K562 (cell line): ENCODE measurements at regions not wholly inside any gene's neighbourhood (a gene's known extent, or its start where the extent isn't known, plus 50 kb on each side); places are given as distances from the start of the nearest gene placed in this dataset.

ENCODE experiments used
- ATAC-seq: fragments of 200-7000 bp; cut with Tn5 transposase; 3 replicates; pipeline ENCODE4 v1.9.1; 2020; ENCODE audit warnings: moderate library complexity
- BruUV-seq: library from RNA; stranded (reverse); fragments of 400-500 nt; replicated peaks from 2 replicates; lab custom pipeline; 2021; lab: Mats Ljungman, UMichigan
- CTCF ChIA-PET: fragments of 300-600 bp; formaldehyde crosslinking; extraction: SDS; loops from one replicate; lab custom pipeline; 2021; ENCODE audit warnings: low intra/inter-chr PET ratio; lab: Yijun Ruan, JAX
- POLR2A ChIA-PET: fragments of 300-600, 350-650 bp; sonication (Branson Sonifier 250); formaldehyde crosslinking; extraction: SDS; loops from one replicate; lab custom pipeline; 2021; ENCODE audit warnings: antibody characterized with exemption, inconsistent platforms; lab: Yijun Ruan, JAX
- DNase-seq, 4 experiments: peaks; one replicate each; pipeline versions ENCODE4 v3.0.0 to v3.0.0-alpha.2; 2011 to 2018; ENCODE audit warnings: low spot score in 3 of 4, mixed read lengths in 3 of 4; ENCODE audit errors: extremely low read depth in 1 of 4
- FAIRE-seq: peaks from 2 replicates; lab custom pipeline; 2011; peaks lifted over from hg19 to GRCh38; lab: Jason Lieb, UNC
- H2AFZ ChIP-seq: 2 replicates; pipeline ENCODE4 v1.6.0; 2011; ENCODE audit warnings: low read depth, low read length, control low read depth, inconsistent platforms
- H3K27ac ChIP-seq: fragments of 200-600 bp; 3 replicates; pipeline ENCODE4 v1.8.0; 2011; ENCODE audit warnings: low read depth, mild to moderate bottlenecking, control low read depth, inconsistent platforms, low read length, moderate library complexity, mixed read lengths; ENCODE audit errors: extremely low read depth
- H3K27me3 ChIP-seq, 2 experiments: fragments of 300-600 bp in 1 of 2; 2 replicates in 1 of 2; 3 replicates in 1 of 2; pipeline versions ENCODE4 v1.6.0 to v1.8.0; 2011; ENCODE audit warnings: inconsistent platforms in 2 of 2, low read length in 2 of 2, mild to moderate bottlenecking in 1 of 2, mixed read lengths in 1 of 2, moderate library complexity in 1 of 2; ENCODE audit not compliant: control insufficient read depth in 2 of 2, insufficient read depth in 2 of 2
- H3K36me3 ChIP-seq: fragments of 300-600 bp; 3 replicates; pipeline ENCODE4 v1.8.0; 2011; ENCODE audit warnings: mild to moderate bottlenecking, low read length, inconsistent platforms; ENCODE audit not compliant: control insufficient read depth, insufficient read depth
- H3K4me1 ChIP-seq, 2 experiments: fragments of 200-600 bp in 1 of 2; replicated peaks in 1 of 2; 2 replicates in 1 of 2; 3 replicates in 1 of 2; pipeline versions ENCODE4 v1.5.1 to v1.8.0; 2011; ENCODE audit warnings: inconsistent platforms in 2 of 2, low read length in 2 of 2, mild to moderate bottlenecking in 1 of 2, mixed read lengths in 1 of 2, moderate library complexity in 1 of 2; ENCODE audit not compliant: control insufficient read depth in 2 of 2, insufficient read depth in 2 of 2
- H3K4me2 ChIP-seq: 2 replicates; pipeline ENCODE4 v1.6.1; 2011; ENCODE audit warnings: low read length, control low read depth, inconsistent platforms, mixed read lengths; ENCODE audit not compliant: insufficient read depth
- H3K4me3 ChIP-seq: fragments of 200-600 bp; sonication (generic), shearing (Covaris generic); 2 replicates; pipeline ENCODE4 v1.5.1; 2016; ENCODE audit warnings: control low read depth, inconsistent platforms
- H3K79me2 ChIP-seq: fragments of 200-600 bp; 3 replicates; pipeline ENCODE4 v1.8.0; 2011; ENCODE audit warnings: low read length, inconsistent platforms; ENCODE audit not compliant: control insufficient read depth, insufficient read depth
- H3K9ac ChIP-seq, 2 experiments: 2 replicates each; pipeline versions ENCODE4 v1.6.0 to v1.6.1; 2011; ENCODE audit warnings: low read depth in 2 of 2, low read length in 2 of 2, control low read depth in 1 of 2, inconsistent platforms in 1 of 2, mild to moderate bottlenecking in 1 of 2, mixed read lengths in 1 of 2; ENCODE audit not compliant: insufficient read depth in 1 of 2
- H3K9me1 ChIP-seq: one replicate; pipeline ENCODE4 v1.6.0; 2011; ENCODE audit warnings: inconsistent platforms, mild to moderate bottlenecking, low read length, moderate library complexity; ENCODE audit not compliant: control insufficient read depth, insufficient read depth
- H3K9me3 ChIP-seq: replicated peaks from 2 replicates; pipeline ENCODE4 v1.5.1; 2011; ENCODE audit warnings: low read depth, low read length, inconsistent platforms; ENCODE audit not compliant: control insufficient read depth, insufficient read depth
- H4K20me1 ChIP-seq: replicated peaks from 2 replicates; pipeline ENCODE4 v1.6.1; 2011; ENCODE audit warnings: low read length, inconsistent platforms, mixed read lengths; ENCODE audit not compliant: control insufficient read depth, insufficient read depth
- BRD4 ChIP-seq: fragments of 200-600 bp; sonication (generic); IDR thresholded peaks from 2 replicates; pipeline ENCODE4 v1.6.1; 2017; ENCODE audit warnings: inconsistent platforms
- ZNF12 ChIP-seq: sonication (generic); formaldehyde crosslinking; IDR thresholded peaks from 2 replicates; pipeline ENCODE4 v1.4.0; 2020; ENCODE audit warnings: mild to moderate bottlenecking, missing genetic modification reagents
- ZNF23 ChIP-seq: fragments of 250-450 bp; sonication (Bioruptor Pico); IDR thresholded peaks from 2 replicates; pipeline ENCODE4 v1.4.0; 2020; ENCODE audit warnings: mild to moderate bottlenecking
- ZNF282 ChIP-seq: sonication (generic); formaldehyde crosslinking; IDR thresholded peaks from 2 replicates; pipeline ENCODE4 v1.8.1; 2023; ENCODE audit warnings: missing genetic modification reagents
- ZNF584 ChIP-seq: fragments of 200-800 bp; sonication (Bioruptor generic); IDR thresholded peaks from 2 replicates; pipeline ENCODE4 v1.6.1; 2016; ENCODE audit warnings: low read depth, mild to moderate bottlenecking, missing genetic modification characterization, missing compliant biosample characterization
- WGBS: fragments of 100-300 bp; shearing (Covaris generic); methylation state at CpG from one replicate; pipeline ENCODE4 v1.1.6; 2016; ENCODE audit warnings: low coverage, mixed read lengths; ENCODE audit not compliant: insufficient coverage; ENCODE audit errors: missing lambda C conversion rate; 5-methylcytosine and 5-hydroxymethylcytosine counted together
- in situ Hi-C: fragments of 300-500 bp; cut with MboI; formaldehyde crosslinking; loops from 4 replicates; pipeline ENCODE4 v1.15.0; 2018; ENCODE audit warnings: inconsistent platforms, mixed read lengths
- intact Hi-C: fragments of 100-400 bp; cut with micrococcal nuclease; formaldehyde crosslinking; loops from 2 replicates; pipeline ENCODE4 v1.14.2; 2022
- TF ChIP-seq, protein P1 (sequence below), 2 experiments: fragments of 450-650 bp in 1 of 2; sonication (generic) in 1 of 2; formaldehyde crosslinking in 1 of 2; IDR thresholded peaks; 2 replicates each; pipeline versions ENCODE4 v1.7.1 to v1.9.0; 2016 to 2022; ENCODE audit warnings: inconsistent platforms in 1 of 2, mild to moderate bottlenecking in 1 of 2, missing genetic modification reagents in 1 of 2
- TF ChIP-seq, protein P2 (sequence below): fragments of 450-650 bp; formaldehyde crosslinking; IDR thresholded peaks from 2 replicates; pipeline ENCODE4 v1.4.0; 2022; ENCODE audit warnings: mild to moderate bottlenecking, moderate library complexity
- TF ChIP-seq, protein P3 (sequence below): fragments of 450-650 bp; IDR thresholded peaks from 2 replicates; pipeline ENCODE4 v1.6.1; 2018; ENCODE audit not compliant: partially characterized antibody

DNA sequence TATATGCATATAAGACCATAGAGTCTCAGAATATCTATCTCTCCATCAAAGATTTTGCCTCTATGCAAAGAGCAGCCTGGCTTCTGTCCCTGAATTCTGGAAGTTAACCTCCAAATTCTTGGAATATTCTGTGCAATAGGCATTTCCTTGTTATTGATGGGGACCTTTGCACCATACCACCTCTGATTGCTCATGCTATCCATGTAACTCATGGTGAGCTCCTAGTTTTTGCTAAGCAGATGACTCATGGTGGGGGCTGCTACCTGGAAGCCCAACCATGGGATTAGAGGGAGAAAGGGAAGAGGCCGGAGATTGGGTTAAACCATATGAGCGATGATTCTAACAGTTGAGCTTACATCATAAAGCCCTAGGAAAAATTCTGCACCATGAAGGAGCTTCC lies 310.2 kb upstream of the FIGN start:
- WGBS = 0% methylated on average over 2 of the region's 2 CpGs
- BruUV-seq = no TSS peak
- Histone ChIP-seq H2AFZ (no peak overlapping the region), H3K4me2 (no peak overlapping the region), H3K4me3 (no peak overlapping the region), H3K9me1 (no peaks in the 10 kb centered on the region), H3K9ac (no peak overlapping the region), H3K4me1 (no peaks in the 10 kb centered on the region), H4K20me1 (no peaks in the 10 kb centered on the region), H3K27ac (no peak overlapping the region), H3K9me3 (peaks cover 2% of the 10 kb centered on the region; the same call in 1 of the 2 replicates), H3K79me2 (no peaks in the 10 kb centered on the region), H3K36me3 (no peaks in the 10 kb centered on the region), H3K27me3 (no peaks in the 10 kb centered on the region)
- POLR2A ChIA-PET = no interaction called here
- DNase-seq (no peak), ATAC-seq (no peak), FAIRE-seq (no peak)
- intact Hi-C loops (no loop called here), in situ Hi-C loops (no loop called here)
- CTCF ChIA-PET = no interaction called here
- no peak for TF ChIP-seq ZNF12
- TF ChIP-seq ZNF282 (CRISPR knock-in tag) = no peak
- TF ChIP-seq BRD4 = no peak
- TF ChIP-seq ZNF584 (CRISPR knock-in tag) = no peak
- TF ChIP-seq, protein P1, sequence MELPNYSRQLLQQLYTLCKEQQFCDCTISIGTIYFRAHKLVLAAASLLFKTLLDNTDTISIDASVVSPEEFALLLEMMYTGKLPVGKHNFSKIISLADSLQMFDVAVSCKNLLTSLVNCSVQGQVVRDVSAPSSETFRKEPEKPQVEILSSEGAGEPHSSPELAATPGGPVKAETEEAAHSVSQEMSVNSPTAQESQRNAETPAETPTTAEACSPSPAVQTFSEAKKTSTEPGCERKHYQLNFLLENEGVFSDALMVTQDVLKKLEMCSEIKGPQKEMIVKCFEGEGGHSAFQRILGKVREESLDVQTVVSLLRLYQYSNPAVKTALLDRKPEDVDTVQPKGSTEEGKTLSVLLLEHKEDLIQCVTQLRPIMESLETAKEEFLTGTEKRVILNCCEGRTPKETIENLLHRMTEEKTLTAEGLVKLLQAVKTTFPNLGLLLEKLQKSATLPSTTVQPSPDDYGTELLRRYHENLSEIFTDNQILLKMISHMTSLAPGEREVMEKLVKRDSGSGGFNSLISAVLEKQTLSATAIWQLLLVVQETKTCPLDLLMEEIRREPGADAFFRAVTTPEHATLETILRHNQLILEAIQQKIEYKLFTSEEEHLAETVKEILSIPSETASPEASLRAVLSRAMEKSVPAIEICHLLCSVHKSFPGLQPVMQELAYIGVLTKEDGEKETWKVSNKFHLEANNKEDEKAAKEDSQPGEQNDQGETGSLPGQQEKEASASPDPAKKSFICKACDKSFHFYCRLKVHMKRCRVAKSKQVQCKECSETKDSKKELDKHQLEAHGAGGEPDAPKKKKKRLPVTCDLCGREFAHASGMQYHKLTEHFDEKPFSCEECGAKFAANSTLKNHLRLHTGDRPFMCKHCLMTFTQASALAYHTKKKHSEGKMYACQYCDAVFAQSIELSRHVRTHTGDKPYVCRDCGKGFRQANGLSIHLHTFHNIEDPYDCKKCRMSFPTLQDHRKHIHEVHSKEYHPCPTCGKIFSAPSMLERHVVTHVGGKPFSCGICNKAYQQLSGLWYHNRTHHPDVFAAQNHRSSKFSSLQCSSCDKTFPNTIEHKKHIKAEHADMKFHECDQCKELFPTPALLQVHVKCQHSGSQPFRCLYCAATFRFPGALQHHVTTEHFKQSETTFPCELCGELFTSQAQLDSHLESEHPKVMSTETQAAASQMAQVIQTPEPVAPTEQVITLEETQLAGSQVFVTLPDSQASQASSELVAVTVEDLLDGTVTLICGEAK (IDR thresholded peaks at IDR 0.05) = no peak
- TF ChIP-seq, protein P1 (CRISPR knock-in tag; IDR thresholded peaks at IDR 0.05) = no peak
- TF ChIP-seq, protein P2, sequence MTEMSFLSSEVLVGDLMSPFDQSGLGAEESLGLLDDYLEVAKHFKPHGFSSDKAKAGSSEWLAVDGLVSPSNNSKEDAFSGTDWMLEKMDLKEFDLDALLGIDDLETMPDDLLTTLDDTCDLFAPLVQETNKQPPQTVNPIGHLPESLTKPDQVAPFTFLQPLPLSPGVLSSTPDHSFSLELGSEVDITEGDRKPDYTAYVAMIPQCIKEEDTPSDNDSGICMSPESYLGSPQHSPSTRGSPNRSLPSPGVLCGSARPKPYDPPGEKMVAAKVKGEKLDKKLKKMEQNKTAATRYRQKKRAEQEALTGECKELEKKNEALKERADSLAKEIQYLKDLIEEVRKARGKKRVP = no peak
- TF ChIP-seq, protein P3, sequence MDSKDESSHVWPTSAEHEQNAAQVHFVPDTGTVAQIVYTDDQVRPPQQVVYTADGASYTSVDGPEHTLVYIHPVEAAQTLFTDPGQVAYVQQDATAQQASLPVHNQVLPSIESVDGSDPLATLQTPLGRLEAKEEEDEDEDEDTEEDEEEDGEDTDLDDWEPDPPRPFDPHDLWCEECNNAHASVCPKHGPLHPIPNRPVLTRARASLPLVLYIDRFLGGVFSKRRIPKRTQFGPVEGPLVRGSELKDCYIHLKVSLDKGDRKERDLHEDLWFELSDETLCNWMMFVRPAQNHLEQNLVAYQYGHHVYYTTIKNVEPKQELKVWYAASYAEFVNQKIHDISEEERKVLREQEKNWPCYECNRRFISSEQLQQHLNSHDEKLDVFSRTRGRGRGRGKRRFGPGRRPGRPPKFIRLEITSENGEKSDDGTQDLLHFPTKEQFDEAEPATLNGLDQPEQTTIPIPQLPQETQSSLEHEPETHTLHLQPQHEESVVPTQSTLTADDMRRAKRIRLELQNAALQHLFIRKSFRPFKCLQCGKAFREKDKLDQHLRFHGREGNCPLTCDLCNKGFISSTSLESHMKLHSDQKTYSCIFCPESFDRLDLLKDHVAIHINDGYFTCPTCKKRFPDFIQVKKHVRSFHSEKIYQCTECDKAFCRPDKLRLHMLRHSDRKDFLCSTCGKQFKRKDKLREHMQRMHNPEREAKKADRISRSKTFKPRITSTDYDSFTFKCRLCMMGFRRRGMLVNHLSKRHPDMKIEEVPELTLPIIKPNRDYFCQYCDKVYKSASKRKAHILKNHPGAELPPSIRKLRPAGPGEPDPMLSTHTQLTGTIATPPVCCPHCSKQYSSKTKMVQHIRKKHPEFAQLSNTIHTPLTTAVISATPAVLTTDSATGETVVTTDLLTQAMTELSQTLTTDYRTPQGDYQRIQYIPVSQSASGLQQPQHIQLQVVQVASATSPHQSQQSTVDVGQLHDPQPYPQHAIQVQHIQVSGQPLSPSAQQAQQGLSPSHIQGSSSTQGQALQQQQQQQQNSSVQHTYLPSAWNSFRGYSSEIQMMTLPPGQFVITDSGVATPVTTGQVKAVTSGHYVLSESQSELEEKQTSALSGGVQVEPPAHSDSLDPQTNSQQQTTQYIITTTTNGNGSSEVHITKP = no peak
- TF ChIP-seq ZNF23 (CRISPR knock-in tag) = no peak
